Right lobe of liver (tissue), 4 donors: ENCODE measurements at regions not wholly inside any gene's neighbourhood (a gene's known extent, or its start where the extent isn't known, plus 50 kb on each side); places are given as distances from the start of the nearest gene placed in this dataset.

Experiments used
- CTCF ChIP-seq, 4 donors: fragments of 200-600 bp in 3 of 4; fragments of 450-650 bp in 1 of 4; IDR thresholded peaks; one replicate each; pipeline versions ENCODE4 v1.5.1 to v1.8.0; 2016 to 2022; ENCODE audit warnings: antibody characterized with exemption in 4 of 4, mild to moderate bottlenecking in 2 of 4
- POLR2A ChIP-seq: fragments of 450-650 bp; IDR thresholded peaks from one replicate; pipeline ENCODE4 v1.6.1; 2017; ENCODE audit warnings: antibody characterized with exemption, mild to moderate bottlenecking
- donor health status: DM: no; HTN: no; CAD: no.
- donor health status: DM: no; HTN: no; CAD: no.
- donor health status: DM: no; HTN: yes; CAD: no.

- TF ChIP-seq CTCF (IDR thresholded peaks at IDR 0.05) (no peak), POLR2A (no peak)
These were observed 145.2 kb downstream of the KCTD12 start for GRCh38 chr13:76741046-76741445.
